H1 (cell line): ENCODE measurements at regions not wholly inside any gene's neighbourhood (a gene's known extent, or its start where the extent isn't known, plus 50 kb on each side); places are given as distances from the start of the nearest gene placed in this dataset.

Experiments
- CEBPB ChIP-seq: IDR thresholded peaks from 2 replicates; pipeline ENCODE4 v1.6.1; 2012; ENCODE audit warnings: low read depth, low read length
- CTCF ChIP-seq, 3 experiments: IDR thresholded peaks; 1 replicate in 2 of 3; 2 replicates in 1 of 3; pipeline versions ENCODE4 v1.5.1 to v1.6.1; 2011; ENCODE audit warnings: low read length in 3 of 3, mild to moderate bottlenecking in 3 of 3, inconsistent platforms in 2 of 3, low read depth in 1 of 3, moderate library complexity in 1 of 3; ENCODE audit not compliant: insufficient read depth in 1 of 3; ENCODE audit errors: control extremely low read depth in 1 of 3
- GABPA ChIP-seq: IDR thresholded peaks from 2 replicates; pipeline ENCODE4 v1.6.1; 2011; ENCODE audit warnings: mild to moderate bottlenecking, low read length, moderate library complexity, borderline replicate concordance; ENCODE audit not compliant: insufficient read depth

GRCh38 chr1:74964508-74965102 lies 169.6 kb upstream of the LHX8 start:
- TF ChIP-seq CTCF (IDR thresholded peaks at IDR 0.05; ENCODE audit: control extremely low read depth in 1 of 3, insufficient read depth in 1 of 3, low read depth in 1 of 3, low read length in 3 of 3) (no peak), GABPA (no peak), CEBPB (no peak)
